Left forelimb (tissue), 1 donor: ENCODE measurements at regions not wholly inside any gene's neighbourhood (a gene's known extent, or its start where the extent isn't known, plus 50 kb on each side); places are given as distances from the start of the nearest gene placed in this dataset.

Source experiments
- DNase-seq: peaks from one replicate; pipeline ENCODE4 v3.0.0-alpha.2; 2018; ENCODE audit warnings: low spot score

- DNase-seq = no peak
These were observed 95.6 kb upstream of the MKI67 start for GRCh38 chr10:128221807-128222206.

- DNase-seq = no peak
These were observed 96.2 kb upstream of the MKI67 start for GRCh38 chr10:128222332-128222849.

GRCh38 chr10:128230401-128230800 lies 104.2 kb upstream of the MKI67 start:
- DNase-seq = no peak

- no peak for DNase-seq
These were observed 107.2 kb upstream of the MKI67 start for GRCh38 chr10:128233422-128233821.

DNA sequence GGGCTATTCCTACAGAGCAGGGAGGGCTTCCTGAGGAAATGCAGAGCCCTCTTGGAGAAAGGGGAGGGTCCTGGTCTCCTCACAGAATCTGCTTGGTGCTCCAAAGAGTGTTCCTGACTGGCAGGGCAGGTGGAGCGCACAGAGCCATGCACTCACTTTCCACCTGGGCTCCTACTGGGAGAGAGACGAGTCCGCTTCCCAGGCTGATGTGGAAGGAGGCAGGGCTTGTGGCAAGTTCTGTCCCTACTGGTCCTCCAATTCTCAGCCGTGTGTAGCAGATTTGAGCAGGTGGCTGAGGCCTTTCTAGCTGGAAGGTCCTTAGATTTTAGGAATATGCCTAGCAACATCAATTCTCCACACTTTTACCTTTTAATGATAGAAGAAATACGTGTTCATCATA lies 111.5 kb upstream of the MKI67 start:
- no peak for DNase-seq

DNA sequence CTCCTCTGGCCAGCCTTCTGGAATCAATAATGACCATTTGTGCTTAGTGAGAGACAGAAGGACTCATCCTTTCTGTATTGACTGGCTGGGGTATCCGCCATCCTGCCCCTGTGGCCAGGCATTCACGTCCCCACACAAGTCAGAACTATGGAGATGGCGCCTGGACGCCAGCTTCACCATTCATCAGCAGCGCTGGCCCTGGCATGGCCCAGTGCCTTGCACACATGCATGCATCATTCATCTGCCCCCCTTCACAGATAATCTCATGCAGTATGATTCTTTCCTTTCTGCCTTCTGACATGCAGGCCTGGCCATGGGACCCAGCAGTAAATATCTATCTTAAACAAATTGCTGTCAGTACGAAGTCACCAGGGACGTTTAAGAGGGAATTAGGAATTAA lies 114.8 kb upstream of the MKI67 start:
- DNase-seq = no peak

GRCh38 chr10:128242641-128243040 lies 116.4 kb upstream of the MKI67 start:
- DNase-seq = no peak

- no peak for DNase-seq
These were observed 118.8 kb upstream of the MKI67 start for GRCh38 chr10:128245026-128245425.

DNA sequence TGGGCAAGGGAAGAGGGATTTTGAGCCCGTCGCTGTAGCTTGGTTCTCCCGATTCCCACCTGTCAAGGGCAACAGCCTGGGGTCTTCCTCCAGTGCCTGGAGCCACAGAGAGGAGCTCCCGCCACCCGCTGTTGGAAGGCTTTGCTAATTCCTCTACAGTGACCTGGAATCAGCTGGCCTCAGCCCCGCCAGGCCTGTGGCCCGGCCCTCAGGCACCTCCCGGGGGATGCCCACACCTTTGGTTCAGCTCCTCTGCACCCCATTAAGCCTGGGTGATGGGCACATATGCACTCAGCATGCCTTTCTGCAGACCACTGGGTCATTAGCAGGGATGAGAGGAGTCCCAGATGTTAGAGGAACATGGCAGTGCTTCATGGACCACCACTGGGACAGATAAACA lies 121.4 kb upstream of the MKI67 start:
- no peak for DNase-seq

GRCh38 chr10:128254476-128254875 lies 128.3 kb upstream of the MKI67 start:
- no peak for DNase-seq

DNA sequence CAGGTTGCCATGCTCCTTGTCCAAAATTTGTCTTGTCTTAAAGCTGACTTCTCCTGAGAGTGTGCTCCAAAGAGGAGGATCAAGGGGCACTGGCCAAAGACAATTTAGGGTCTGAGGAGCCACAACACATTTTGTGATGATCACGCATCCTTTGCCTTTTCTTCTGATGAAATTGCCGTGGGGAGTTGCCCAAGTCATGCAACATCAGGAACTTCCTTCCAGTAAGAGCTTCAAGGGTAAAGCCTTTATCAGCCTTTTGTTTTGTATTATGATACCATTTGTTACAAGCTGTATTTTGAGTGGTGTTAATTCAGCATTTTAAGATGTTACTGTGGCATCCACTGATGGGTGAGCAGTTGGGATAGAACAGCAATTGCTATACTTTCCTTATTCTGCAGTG lies 131.2 kb upstream of the MKI67 start:
- DNase-seq = no peak

DNA sequence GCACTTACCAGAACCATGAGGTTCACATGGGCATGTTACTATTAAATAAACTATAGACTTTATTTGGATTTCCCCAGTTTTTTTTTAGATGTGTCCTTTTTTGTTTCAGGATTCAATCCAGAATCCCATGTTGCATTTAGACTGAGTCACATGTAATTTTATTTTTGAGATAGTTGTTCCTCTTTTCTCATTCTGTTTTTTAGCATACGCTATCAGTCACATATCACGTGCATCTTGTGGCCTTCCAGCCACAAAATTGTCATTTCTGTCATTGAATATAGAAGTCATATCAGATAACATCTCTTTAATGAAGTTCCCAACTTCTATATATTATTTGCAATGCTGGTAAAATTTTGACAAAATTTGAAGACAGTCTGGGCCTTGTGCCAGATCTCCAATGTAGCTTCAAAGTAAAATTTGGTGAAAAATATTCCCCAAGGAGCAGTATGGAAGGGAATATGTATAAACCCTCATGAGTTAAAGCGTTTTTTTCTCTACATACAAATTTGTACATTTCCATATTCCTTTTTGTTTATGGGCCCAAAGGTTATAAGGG lies 132.3 kb upstream of the MKI67 start:
- no peak for DNase-seq

DNA sequence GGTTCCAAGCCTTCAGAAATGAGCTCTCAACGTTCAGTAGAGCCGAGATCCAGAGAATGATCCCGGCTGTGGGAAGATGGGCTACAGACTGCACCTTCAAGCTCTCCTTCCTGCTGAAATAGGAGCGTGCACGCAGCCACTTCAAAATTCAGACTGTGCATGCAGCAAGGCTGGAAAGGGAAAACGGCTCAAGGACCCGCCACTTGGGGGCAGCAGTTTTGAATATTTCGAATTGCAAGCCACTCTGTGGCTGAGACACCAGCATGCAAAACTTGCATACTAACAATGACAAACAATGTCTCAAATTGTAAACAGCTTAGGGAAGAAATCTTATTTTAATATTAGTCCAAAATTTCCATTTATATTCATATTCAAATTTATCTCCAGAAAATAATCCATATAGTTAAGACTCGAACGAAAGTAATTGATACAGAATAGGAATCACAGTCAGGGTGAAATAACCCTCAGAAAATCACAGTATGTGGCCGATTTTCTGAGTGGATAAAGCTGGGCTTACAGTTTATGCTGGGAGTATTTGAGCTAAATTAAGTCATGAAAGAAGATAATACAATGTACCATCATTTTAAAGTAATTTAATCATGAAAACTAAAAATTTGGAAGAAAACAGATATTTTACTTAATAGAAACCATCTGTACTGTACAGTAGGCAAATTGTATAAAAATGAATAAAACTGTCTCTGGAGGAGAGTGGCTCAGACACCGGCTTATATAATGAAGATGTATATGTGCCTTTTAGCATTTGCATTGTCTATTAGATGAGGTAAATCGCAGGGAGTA lies 137.9 kb upstream of the MKI67 start:
- peak; percentile 85 for DNase-seq

DNA sequence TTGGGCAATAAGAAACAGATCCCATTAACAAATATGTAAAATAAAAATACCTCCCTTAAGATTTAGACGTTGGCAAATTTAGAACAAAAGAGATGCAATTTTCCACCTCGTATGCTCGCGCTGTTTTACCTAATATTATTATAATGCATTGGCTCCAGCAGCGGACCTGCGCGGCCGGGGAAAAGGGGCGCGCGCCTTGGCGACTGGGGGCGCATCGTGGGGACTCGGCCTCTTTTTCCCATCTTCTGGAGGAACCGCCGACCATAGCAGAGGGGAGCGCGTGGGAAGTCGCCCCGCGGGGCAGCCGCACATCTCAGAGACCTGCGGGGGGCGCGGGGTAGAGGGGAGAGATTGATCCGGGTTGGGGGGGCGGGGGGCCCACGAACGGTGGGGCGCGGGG lies 139.4 kb upstream of the MKI67 start:
- no peak for DNase-seq

GRCh38 chr10:128267581-128267980 lies 141.4 kb upstream of the MKI67 start:
- no peak for DNase-seq

GRCh38 chr10:128268015-128268722 lies 141.9 kb upstream of the MKI67 start:
- DNase-seq = peak; percentile 83

DNA sequence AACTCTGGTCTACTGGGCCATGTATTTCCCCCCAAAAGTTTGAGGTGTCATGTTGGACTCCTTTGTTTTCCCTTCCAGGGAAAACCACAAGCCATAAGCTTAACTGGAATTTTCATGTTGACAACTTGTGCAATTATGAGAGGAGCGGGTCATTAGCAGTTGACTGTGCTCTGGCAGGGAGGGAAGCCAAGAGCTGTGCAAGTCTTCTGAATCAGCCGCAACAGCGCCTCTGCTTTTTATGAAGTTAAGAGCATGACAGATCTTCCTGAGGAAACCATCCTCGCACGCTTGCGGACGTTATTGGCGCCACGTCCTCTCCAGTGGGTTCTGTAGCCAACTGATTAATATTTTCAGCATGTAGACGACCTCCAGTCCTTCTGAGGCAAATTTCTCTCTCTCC lies 148.7 kb upstream of the MKI67 start:
- no peak for DNase-seq

- DNase-seq = no peak
These were observed 149.4 kb upstream of the MKI67 start for GRCh38 chr10:128275388-128276177.

GRCh38 chr10:128277267-128277840 lies 151.1 kb upstream of the MKI67 start:
- DNase-seq = no peak

GRCh38 chr10:128278362-128278761 lies 152.1 kb upstream of the MKI67 start:
- DNase-seq = no peak

DNA sequence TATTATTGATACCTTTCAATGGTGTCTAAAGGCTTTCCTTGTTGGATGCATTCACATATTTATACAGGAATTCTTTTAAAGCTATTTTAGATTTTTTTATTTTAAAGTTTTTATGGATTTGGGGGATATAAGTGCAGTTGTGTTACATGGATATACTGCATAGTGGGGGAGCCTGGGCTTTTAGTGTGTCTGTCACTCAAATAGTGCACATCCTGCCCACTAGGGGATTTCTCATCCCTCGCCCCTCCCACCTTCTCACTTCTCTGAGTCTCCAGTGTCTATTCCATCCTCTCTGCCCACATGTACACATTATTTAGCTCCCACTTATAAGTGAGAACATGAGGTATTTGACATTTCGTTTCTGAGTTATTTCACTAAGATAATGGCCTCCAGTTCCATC lies 154.0 kb upstream of the MKI67 start:
- no peak for DNase-seq

GRCh38 chr10:128281343-128281742 lies 155.1 kb upstream of the MKI67 start:
- no peak for DNase-seq
